Brain pericyte (primary cell): ENCODE measurements at regions not wholly inside any gene's neighbourhood (a gene's known extent, or its start where the extent isn't known, plus 50 kb on each side); places are given as distances from the start of the nearest gene placed in this dataset.

ENCODE experiments used
- DNase-seq: peaks from one replicate; pipeline ENCODE4 v3.0.0-alpha.2; 2012; ENCODE audit warnings: low read depth, low spot score

DNA sequence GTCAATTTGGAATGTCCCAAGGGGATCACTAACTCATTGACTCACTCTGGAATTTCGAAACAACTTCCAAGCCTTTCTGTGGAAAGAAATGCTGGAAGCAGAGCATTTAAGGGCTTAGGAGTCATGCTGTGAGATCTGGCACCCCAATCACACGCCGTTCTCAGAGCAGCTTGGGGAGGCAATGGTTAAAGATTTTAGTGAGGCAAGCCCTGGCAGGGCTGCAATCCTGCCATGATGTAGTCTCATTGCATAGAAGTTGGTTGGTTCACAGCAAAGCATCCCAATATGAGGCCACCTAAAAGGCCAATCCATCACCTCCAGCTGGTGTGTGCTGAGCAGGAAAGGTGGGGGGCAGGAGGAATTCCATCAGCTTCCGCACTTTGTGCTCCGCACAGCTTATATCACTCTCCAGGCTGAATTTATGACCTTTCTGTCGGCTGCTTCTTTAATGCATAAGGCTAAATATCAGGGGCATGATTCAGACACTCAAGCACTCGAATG lies 1043.9 kb upstream of the POU3F3 start:
- DNase-seq: no peak

GRCh38 chr2:103810875-103811274 lies 1043.0 kb upstream of the POU3F3 start:
- DNase-seq: no peak

DNA sequence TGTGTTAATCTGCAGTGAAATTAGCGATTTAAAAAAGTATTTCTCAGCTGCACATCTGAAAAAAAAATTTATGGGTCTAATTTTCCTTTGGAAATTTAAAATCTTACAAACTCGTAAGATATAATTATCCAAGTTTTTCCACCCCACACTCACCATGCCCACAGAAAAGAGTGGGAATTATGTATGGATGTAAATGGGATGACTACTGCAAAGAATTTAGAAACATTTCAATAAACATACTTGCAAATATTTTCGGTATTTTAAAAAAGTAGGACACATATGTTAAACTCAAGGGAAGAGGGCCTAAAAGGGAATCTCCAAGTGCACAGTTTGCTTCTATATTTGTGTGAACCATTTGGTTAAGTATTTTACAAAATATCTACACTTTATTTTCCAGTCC lies 1039.9 kb upstream of the POU3F3 start:
- DNase-seq: no peak

DNA sequence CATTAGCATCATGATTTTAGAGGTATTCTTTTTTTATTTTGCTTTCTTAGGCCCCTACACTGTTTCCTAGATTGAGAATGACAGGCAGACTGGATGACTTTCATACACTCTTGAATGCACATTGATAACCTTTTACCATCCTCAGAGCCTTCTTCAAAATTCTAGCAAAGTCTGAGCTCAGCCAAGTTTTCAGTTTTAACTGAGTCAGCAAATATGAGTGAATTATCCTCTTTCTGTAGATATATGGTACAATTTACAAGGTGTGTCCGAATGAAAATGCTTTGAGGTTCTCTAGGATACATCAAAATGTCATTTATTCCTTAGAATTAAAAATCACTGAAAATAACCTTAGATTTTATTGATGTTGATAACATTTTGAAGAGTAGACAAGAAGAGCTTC lies 1038.2 kb upstream of the POU3F3 start:
- no peak for DNase-seq

- DNase-seq: no peak
Observed at GRCh38 chr2:103817746-103818145, 1036.2 kb upstream of the POU3F3 start.

DNA sequence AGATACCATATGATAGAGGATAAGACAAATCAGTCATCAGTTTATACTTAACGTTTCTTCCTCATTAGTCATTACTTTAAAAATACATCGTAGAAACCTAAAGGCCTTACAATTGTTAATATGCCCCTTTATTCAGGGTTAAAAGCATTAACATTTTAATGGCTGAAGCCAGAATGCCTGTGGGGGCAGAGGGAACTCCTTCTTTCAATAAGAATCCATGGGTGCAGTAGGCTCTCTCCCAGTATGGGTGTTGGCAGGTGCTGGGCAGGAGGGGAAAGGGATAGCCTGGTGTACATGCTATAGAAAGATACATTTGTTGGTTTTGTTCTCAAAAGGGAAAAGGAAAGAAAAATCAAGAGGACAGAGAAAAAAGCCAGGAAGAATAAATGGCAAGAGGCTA lies 1035.7 kb upstream of the POU3F3 start:
- DNase-seq: no peak

DNA sequence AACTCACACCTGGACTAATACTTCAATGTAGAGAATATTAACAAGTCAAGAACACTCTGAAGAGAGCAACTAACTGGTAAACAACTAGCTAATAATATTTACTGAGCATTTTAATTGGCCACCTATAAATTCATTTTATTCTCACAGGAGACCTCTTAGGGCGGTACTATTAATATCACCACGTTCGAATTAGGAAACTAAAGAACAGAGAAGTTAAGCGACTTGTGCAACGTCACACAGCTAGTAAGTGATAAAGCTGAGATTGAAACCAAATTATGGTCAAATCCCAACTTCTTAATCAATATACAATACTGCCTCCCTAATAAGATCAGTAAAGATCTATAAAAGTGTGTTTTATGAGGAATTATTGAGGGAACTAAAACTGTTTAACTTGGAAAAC lies 1034.3 kb upstream of the POU3F3 start:
- no peak for DNase-seq

- DNase-seq: no peak
Observed at GRCh38 chr2:103823847-103824246, 1030.1 kb upstream of the POU3F3 start.

DNA sequence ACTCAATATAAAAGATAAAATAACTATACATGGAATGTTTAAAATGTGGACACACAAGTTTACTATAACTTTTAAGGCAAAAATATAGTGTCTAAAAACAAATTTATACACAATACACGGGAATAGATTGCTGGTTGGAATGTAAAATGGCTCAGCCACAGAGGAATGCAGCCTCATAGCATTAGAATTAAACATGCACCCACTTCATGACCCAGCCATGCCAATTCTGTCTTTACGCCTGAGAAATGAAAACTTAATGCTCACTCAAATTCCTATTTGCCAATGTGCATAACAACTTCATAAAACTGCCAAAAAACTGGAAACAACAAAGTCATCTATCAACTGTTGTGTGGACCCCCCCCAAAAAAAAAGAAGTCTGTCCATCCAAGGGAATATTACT lies 1006.6 kb upstream of the POU3F3 start:
- no peak for DNase-seq

GRCh38 chr2:103859238-103859637 lies 994.7 kb upstream of the POU3F3 start:
- no peak for DNase-seq

- DNase-seq: no peak
Observed at GRCh38 chr2:103860016-103860415, 993.9 kb upstream of the POU3F3 start.

DNA sequence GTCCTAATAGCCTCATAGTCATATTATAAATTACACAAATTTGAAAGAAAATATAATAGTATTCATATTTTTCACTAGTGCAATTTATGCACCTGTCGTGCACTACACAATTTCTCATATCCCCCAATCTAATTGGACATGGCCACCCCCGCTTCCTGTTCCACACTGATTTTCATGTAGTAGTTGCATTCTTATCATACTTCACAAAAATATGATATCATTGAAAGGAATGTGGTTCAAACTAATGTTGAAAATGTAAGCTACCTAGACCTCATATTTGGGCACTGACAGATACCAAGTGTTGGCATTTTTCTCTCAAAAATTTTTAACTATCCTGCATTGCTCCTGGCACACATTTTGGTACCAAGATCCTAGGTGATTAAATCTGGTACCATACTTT lies 985.5 kb upstream of the POU3F3 start:
- DNase-seq: no peak

GRCh38 chr2:103873716-103874351 lies 980.1 kb upstream of the POU3F3 start:
- DNase-seq: no peak

GRCh38 chr2:103875131-103875530 lies 978.8 kb upstream of the POU3F3 start:
- no peak for DNase-seq

DNA sequence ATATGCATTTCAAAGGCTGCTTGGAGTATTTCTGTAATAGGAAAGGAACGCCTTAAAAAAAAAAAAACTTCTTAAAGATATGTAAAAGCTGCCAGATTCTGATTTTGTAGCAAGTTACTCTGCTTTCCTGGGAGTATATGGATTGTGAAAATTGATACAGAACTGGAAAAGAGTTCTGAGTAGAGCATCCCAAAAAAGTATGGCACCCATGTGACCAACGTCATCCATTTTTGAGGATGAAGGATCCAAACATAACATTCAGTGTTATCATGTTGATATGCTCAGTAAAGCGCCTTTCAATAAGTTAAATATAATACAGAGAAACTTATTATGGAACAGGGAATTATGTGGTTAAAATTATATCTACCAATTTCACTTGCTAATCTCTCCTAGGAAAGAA lies 978.4 kb upstream of the POU3F3 start:
- DNase-seq: no peak

GRCh38 chr2:103876611-103877010 lies 977.3 kb upstream of the POU3F3 start:
- DNase-seq: no peak

DNA sequence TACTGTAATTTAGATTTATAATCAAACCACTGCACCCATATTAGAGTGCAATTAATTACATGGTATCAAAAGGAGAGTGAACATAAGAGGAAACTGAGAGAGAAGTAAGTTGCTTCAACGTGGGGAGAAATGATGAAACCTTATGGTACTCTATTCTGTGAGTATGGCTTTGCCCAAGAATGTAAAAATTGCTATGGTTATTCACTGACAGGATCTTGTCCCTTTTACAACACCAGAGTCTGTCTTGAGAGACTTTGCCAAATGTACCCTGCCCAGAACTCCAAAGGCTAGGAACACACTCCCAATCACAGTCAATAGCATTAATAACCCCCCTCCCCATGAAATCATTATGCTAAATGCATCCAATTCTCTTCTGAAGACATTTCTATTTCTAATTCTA lies 974.8 kb upstream of the POU3F3 start:
- no peak for DNase-seq

DNA sequence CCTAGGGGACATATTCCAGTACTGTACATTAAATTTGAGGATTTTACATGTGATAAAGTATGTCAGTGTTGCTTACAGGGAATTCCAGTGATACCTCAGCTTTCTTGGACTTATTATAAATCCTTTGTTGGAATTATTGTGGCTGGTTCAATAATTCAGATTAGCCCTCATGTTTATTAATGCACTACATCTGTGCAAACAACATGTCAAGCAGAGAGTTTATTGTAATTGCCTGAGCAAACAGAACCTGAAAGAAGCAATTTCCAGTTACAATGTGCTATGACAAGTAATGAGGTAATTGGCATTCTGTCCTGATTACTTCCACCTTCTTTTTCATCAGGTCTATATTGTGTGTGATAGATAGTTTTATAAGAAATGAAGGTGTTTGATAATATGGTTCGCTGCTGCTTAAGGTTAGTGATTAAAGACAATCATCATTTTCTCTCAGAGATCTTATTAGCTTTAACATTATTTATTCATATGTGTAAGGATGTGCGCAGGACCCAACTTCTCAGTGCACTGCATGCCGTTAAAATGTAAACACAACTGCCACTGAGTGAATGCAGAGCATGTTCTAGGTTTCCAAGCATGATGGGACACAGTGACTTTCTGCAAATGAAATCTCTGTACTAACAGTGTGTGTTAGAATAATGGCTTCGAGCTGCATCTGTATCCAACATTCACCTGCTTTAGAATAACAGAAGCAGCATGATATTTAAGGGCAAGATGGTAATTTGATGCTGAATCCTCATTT lies 973.7 kb upstream of the POU3F3 start:
- DNase-seq: no peak

DNA sequence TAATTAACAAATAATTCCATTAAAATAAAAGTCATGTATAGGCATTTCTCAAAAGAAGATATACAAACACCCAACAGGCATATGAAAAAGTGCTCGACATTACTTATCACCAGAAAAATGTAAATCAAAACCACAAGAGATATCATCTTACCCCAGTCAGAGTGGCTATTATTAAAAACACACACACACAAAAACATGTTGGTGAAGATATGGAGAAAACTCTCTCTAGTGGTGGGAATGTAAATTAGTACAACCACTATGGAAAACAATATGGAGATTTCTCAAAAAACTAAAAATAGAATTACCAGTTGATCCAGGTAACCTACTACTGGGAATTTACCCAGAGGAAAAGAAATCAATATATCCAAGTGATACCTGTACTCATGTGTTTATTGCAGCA lies 966.3 kb upstream of the POU3F3 start:
- DNase-seq: no peak

GRCh38 chr2:103896182-103896581 lies 957.7 kb upstream of the POU3F3 start:
- DNase-seq: no peak

DNA sequence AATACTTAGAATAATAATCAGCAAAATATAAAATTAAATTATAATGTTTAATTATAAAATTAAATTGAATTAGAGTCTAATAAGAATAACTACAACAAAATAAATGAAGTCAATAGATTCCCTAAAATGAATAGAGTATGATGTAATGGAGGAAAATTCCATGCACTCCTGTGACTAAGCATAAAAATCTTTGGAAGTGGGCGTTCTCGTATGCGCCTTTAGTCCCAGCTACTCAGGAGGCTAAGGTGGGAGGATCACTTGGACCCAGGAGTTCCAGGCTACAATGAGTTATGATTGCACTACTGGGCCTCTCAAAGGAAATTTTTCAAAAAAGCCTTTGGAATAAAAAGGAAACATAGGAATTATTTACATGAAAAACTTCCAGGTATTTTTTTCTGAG lies 955.4 kb upstream of the POU3F3 start:
- no peak for DNase-seq

DNA sequence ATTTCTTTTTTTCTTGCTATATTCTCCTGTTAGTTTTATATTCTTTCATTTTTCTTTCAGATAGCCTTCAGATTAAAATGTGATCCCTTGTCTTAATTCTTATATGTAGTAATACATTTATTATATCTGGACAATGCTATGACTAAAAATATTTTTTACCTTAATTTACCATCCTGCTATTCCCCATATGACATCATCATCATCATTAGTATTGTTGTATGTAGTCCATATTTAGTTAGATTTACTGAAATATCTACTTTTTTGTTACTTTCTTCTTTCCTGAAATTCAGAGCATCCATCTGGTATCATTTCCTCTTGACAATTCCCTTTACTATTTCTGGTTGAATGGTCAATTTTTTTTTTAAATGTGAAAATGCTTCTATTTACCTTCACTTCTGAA lies 951.6 kb upstream of the POU3F3 start:
- DNase-seq: no peak

DNA sequence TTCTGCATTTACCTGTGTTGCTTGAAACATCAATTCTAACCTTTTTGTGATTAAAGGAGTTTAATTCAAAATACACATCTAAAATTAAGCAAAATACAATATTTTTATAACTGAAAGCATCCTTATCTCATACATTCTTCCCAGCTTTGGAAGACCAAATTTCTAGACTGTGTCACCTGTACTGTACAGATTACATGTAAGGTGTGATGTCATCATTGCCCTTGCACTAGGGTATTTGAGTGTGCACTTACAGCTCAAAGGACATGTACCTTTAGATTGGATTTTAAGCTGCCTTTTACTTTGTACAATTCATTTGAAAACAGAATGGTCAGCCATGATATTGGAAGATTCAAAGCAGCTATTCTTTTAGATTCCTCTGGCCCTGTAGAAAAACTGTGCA lies 932.8 kb upstream of the POU3F3 start:
- DNase-seq: no peak
